ENCODE measurements at regions not wholly inside any gene's neighbourhood (a gene's known extent, or its start where the extent isn't known, plus 50 kb on each side); places are given as distances from the start of the nearest gene placed in this dataset.

- Histone ChIP-seq H2BK5ac (ENCODE audit: low read length) (no peak overlapping the region), H3K4me2 (ENCODE audit: low read length) (no peak overlapping the region), H3K23ac (ENCODE audit: low read length) (no peak overlapping the region), H3K4ac (ENCODE audit: low read depth, low read length) (no peak overlapping the region), H3K79me1 (ENCODE audit: low read length) (no peaks in the 10 kb centered on the region), H2AK5ac (ENCODE audit: low read length) (no peak overlapping the region), H3K27me3 (ENCODE audit: insufficient read depth, low read length, poor library complexity) (no peaks in the 10 kb centered on the region), H3K27ac (ENCODE audit: low read depth, low read length) (no peak overlapping the region), H3K36me3 (ENCODE audit: control insufficient read depth, insufficient read depth, low read length) (no peaks in the 10 kb centered on the region), H3K4me3 (ENCODE audit: low read length) (no peak overlapping the region), H3K79me2 (ENCODE audit: control insufficient read depth, insufficient read depth, low read length) (no peaks in the 10 kb centered on the region), H3K4me1 (ENCODE audit: control insufficient read depth, low read depth, low read length) (peaks cover 7% of the 10 kb centered on the region), H4K8ac (ENCODE audit: low read depth, low read length) (no peak overlapping the region), H3K56ac (ENCODE audit: low read length) (peak overlapping the region; percentile 36), H3K9ac (ENCODE audit: low read length) (no peak overlapping the region), H2BK120ac (ENCODE audit: low read depth, low read length) (no peak overlapping the region), H2BK15ac (replicated peaks; ENCODE audit: low read depth) (no peak overlapping the region), H4K5ac (ENCODE audit: low read length) (no peak overlapping the region), H3K18ac (ENCODE audit: low read length) (no peak overlapping the region)
- DNase-seq, result no peak
- WGBS (ENCODE audit: extremely low coverage, insufficient coverage, low lambda C conversion rate), result no CpG with 5 or more reads among the region's 7 CpGs
Measured at GRCh38 chr20:17874271-17875105, 94.1 kb downstream of the SNX5 start.

- no peaks in the 10 kb centered on the region for H3K79me2 ChIP-seq (ENCODE audit: control insufficient read depth, insufficient read depth, low read length)
- H3K4ac ChIP-seq (ENCODE audit: low read depth, low read length), result no peak overlapping the region
- no peak overlapping the region for H4K8ac ChIP-seq (ENCODE audit: low read depth, low read length)
- H3K27ac ChIP-seq (ENCODE audit: low read depth, low read length), result no peak overlapping the region
- H2BK5ac ChIP-seq (ENCODE audit: low read length), result no peak overlapping the region
- no peak overlapping the region for H2BK15ac ChIP-seq (replicated peaks; ENCODE audit: low read depth)
- no peak for DNase-seq
- H4K5ac ChIP-seq (ENCODE audit: low read length), result no peak overlapping the region
- no peaks in the 10 kb centered on the region for H3K36me3 ChIP-seq (ENCODE audit: control insufficient read depth, insufficient read depth, low read length)
- H3K18ac ChIP-seq (ENCODE audit: low read length), result no peak overlapping the region
- peak overlapping the region; percentile 36 for H3K56ac ChIP-seq (ENCODE audit: low read length)
- H3K4me3 ChIP-seq (ENCODE audit: low read length), result no peak overlapping the region
- H2AK5ac ChIP-seq (ENCODE audit: low read length), result no peak overlapping the region
- H3K4me1 ChIP-seq (ENCODE audit: control insufficient read depth, low read depth, low read length), result peaks cover 7% of the 10 kb centered on the region
- H3K9ac ChIP-seq (ENCODE audit: low read length), result no peak overlapping the region
- no peak overlapping the region for H2BK120ac ChIP-seq (ENCODE audit: low read depth, low read length)
- H3K27me3 ChIP-seq (ENCODE audit: insufficient read depth, low read length, poor library complexity), result no peaks in the 10 kb centered on the region
- no peak overlapping the region for H3K4me2 ChIP-seq (ENCODE audit: low read length)
- no peaks in the 10 kb centered on the region for H3K79me1 ChIP-seq (ENCODE audit: low read length)
- WGBS (ENCODE audit: extremely low coverage, insufficient coverage, low lambda C conversion rate), result no CpG with 5 or more reads among the region's 14 CpGs
- no peak overlapping the region for H3K23ac ChIP-seq (ENCODE audit: low read length)
Measured at GRCh38 chr20:17873410-17874270, 95.0 kb downstream of the SNX5 start.

- Histone ChIP-seq H3K23ac (ENCODE audit: low read length) (no peak overlapping the region), H2BK5ac (ENCODE audit: low read length) (no peak overlapping the region), H3K27ac (ENCODE audit: low read depth, low read length) (no peak overlapping the region), H4K5ac (ENCODE audit: low read length) (no peak overlapping the region), H3K4me3 (ENCODE audit: low read length) (no peak overlapping the region), H3K18ac (ENCODE audit: low read length) (no peak overlapping the region), H3K36me3 (ENCODE audit: control insufficient read depth, insufficient read depth, low read length) (no peaks in the 10 kb centered on the region), H3K56ac (ENCODE audit: low read length) (no peak overlapping the region), H4K8ac (ENCODE audit: low read depth, low read length) (no peak overlapping the region), H3K9ac (ENCODE audit: low read length) (no peak overlapping the region), H2BK120ac (ENCODE audit: low read depth, low read length) (no peak overlapping the region), H3K4me2 (ENCODE audit: low read length) (no peak overlapping the region), H3K79me1 (ENCODE audit: low read length) (no peaks in the 10 kb centered on the region), H3K27me3 (ENCODE audit: insufficient read depth, low read length, poor library complexity) (no peaks in the 10 kb centered on the region), H3K79me2 (ENCODE audit: control insufficient read depth, insufficient read depth, low read length) (no peaks in the 10 kb centered on the region), H2BK15ac (replicated peaks; ENCODE audit: low read depth) (no peak overlapping the region), H3K4ac (ENCODE audit: low read depth, low read length) (no peak overlapping the region), H2AK5ac (ENCODE audit: low read length) (no peak overlapping the region), H3K4me1 (ENCODE audit: control insufficient read depth, low read depth, low read length) (peaks cover 7% of the 10 kb centered on the region)
- no CpG with 5 or more reads among the region's 5 CpGs for WGBS (ENCODE audit: extremely low coverage, insufficient coverage, low lambda C conversion rate)
- DNase-seq, result no peak
Measured at GRCh38 chr20:17872959-17873358, 95.6 kb downstream of the SNX5 start.

GRCh38 chr20:17872434-17872833 lies 96.2 kb downstream of the SNX5 start:
- peaks cover 7% of the 10 kb centered on the region for H3K4me1 ChIP-seq (ENCODE audit: control insufficient read depth, low read depth, low read length)
- no peak overlapping the region for H3K56ac ChIP-seq (ENCODE audit: low read length)
- H3K9ac ChIP-seq (ENCODE audit: low read length), result no peak overlapping the region
- no peaks in the 10 kb centered on the region for H3K27me3 ChIP-seq (ENCODE audit: insufficient read depth, low read length, poor library complexity)
- H3K4me2 ChIP-seq (ENCODE audit: low read length), result no peak overlapping the region
- H3K36me3 ChIP-seq (ENCODE audit: control insufficient read depth, insufficient read depth, low read length), result no peaks in the 10 kb centered on the region
- no peak overlapping the region for H3K4ac ChIP-seq (ENCODE audit: low read depth, low read length)
- H3K79me1 ChIP-seq (ENCODE audit: low read length), result no peaks in the 10 kb centered on the region
- H3K4me3 ChIP-seq (ENCODE audit: low read length), result no peak overlapping the region
- no peak overlapping the region for H3K27ac ChIP-seq (ENCODE audit: low read depth, low read length)
- H2AK5ac ChIP-seq (ENCODE audit: low read length), result no peak overlapping the region
- H2BK120ac ChIP-seq (ENCODE audit: low read depth, low read length), result no peak overlapping the region
- DNase-seq, result no peak
- H2BK5ac ChIP-seq (ENCODE audit: low read length), result no peak overlapping the region
- H2BK15ac ChIP-seq (replicated peaks; ENCODE audit: low read depth), result no peak overlapping the region
- no CpG with 5 or more reads among the region's 13 CpGs for WGBS (ENCODE audit: extremely low coverage, insufficient coverage, low lambda C conversion rate)
- H3K18ac ChIP-seq (ENCODE audit: low read length), result peak overlapping the region; percentile 65
- no peak overlapping the region for H3K23ac ChIP-seq (ENCODE audit: low read length)
- no peaks in the 10 kb centered on the region for H3K79me2 ChIP-seq (ENCODE audit: control insufficient read depth, insufficient read depth, low read length)
- no peak overlapping the region for H4K5ac ChIP-seq (ENCODE audit: low read length)
- no peak overlapping the region for H4K8ac ChIP-seq (ENCODE audit: low read depth, low read length)

GRCh38 chr20:17871886-17872285 lies 96.7 kb downstream of the SNX5 start:
- no peak overlapping the region for H2BK5ac ChIP-seq (ENCODE audit: low read length)
- H3K27me3 ChIP-seq (ENCODE audit: insufficient read depth, low read length, poor library complexity), result no peaks in the 10 kb centered on the region
- no peak overlapping the region for H3K56ac ChIP-seq (ENCODE audit: low read length)
- H3K27ac ChIP-seq (ENCODE audit: low read depth, low read length), result no peak overlapping the region
- no peak overlapping the region for H2BK15ac ChIP-seq (replicated peaks; ENCODE audit: low read depth)
- H3K4me2 ChIP-seq (ENCODE audit: low read length), result no peak overlapping the region
- no peak for DNase-seq
- no peak overlapping the region for H3K23ac ChIP-seq (ENCODE audit: low read length)
- no peak overlapping the region for H2AK5ac ChIP-seq (ENCODE audit: low read length)
- H3K4me3 ChIP-seq (ENCODE audit: low read length), result no peak overlapping the region
- no peaks in the 10 kb centered on the region for H3K79me2 ChIP-seq (ENCODE audit: control insufficient read depth, insufficient read depth, low read length)
- H4K5ac ChIP-seq (ENCODE audit: low read length), result no peak overlapping the region
- H3K36me3 ChIP-seq (ENCODE audit: control insufficient read depth, insufficient read depth, low read length), result no peaks in the 10 kb centered on the region
- no peaks in the 10 kb centered on the region for H3K79me1 ChIP-seq (ENCODE audit: low read length)
- no peak overlapping the region for H2BK120ac ChIP-seq (ENCODE audit: low read depth, low read length)
- H4K8ac ChIP-seq (ENCODE audit: low read depth, low read length), result no peak overlapping the region
- H3K4me1 ChIP-seq (ENCODE audit: control insufficient read depth, low read depth, low read length), result peaks cover 7% of the 10 kb centered on the region
- H3K18ac ChIP-seq (ENCODE audit: low read length), result no peak overlapping the region
- H3K9ac ChIP-seq (ENCODE audit: low read length), result no peak overlapping the region
- no CpG with 5 or more reads among the region's 4 CpGs for WGBS (ENCODE audit: extremely low coverage, insufficient coverage, low lambda C conversion rate)
- H3K4ac ChIP-seq (ENCODE audit: low read depth, low read length), result no peak overlapping the region

All from mesendoderm (in vitro differentiated cells).